ENCODE measurements at regions not wholly inside any gene's neighbourhood (a gene's known extent, or its start where the extent isn't known, plus 50 kb on each side); places are given as distances from the start of the nearest gene placed in this dataset.

DNA sequence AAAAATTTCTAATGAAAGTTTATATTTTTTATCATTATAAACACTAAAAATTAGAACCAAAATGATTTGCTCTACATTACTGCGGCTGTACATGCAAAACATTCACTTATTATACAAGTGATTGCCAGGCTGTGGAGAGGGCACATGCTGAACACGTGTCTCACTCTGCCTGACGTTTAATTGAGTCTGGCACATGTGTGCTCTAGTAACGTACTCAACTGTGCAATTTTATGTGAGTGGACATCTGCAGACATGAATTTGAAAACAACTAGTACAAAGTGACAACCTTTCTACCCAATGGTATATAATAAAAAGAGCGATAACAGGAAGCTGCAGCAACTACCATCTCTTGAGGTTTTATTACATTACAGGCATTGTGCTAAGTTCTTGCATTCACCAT lies 341.4 kb downstream of the KLF12 start:
- Histone ChIP-seq H3K27ac (ENCODE audit: extremely low read depth, low read depth, low read length) (no peak overlapping the region), H3K4me3 (ENCODE audit: low read depth, low read length) (no peak overlapping the region), H3K4me1 (ENCODE audit: control insufficient read depth, insufficient read depth, low read length) (no peaks in the 10 kb centered on the region), H3K36me3 (ENCODE audit: control insufficient read depth in 2 of 2, insufficient read depth in 1 of 2, low read length in 2 of 2) (no peaks in the 10 kb centered on the region), H3K9me3 (ENCODE audit: control insufficient read depth, insufficient read depth, low read depth, low read length) (no peaks in the 10 kb centered on the region)
- ChIA-PET CTCF (no interaction called here), POLR2A (no interaction called here)
- TF ChIP-seq, protein P1, sequence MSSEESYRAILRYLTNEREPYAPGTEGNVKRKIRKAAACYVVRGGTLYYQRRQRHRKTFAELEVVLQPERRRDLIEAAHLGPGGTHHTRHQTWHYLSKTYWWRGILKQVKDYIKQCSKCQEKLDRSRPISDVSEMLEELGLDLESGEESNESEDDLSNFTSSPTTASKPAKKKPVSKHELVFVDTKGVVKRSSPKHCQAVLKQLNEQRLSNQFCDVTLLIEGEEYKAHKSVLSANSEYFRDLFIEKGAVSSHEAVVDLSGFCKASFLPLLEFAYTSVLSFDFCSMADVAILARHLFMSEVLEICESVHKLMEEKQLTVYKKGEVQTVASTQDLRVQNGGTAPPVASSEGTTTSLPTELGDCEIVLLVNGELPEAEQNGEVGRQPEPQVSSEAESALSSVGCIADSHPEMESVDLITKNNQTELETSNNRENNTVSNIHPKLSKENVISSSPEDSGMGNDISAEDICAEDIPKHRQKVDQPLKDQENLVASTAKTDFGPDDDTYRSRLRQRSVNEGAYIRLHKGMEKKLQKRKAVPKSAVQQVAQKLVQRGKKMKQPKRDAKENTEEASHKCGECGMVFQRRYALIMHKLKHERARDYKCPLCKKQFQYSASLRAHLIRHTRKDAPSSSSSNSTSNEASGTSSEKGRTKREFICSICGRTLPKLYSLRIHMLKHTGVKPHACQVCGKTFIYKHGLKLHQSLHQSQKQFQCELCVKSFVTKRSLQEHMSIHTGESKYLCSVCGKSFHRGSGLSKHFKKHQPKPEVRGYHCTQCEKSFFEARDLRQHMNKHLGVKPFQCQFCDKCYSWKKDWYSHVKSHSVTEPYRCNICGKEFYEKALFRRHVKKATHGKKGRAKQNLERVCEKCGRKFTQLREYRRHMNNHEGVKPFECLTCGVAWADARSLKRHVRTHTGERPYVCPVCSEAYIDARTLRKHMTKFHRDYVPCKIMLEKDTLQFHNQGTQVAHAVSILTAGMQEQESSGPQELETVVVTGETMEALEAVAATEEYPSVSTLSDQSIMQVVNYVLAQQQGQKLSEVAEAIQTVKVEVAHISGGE (tag by site-specific recombination; conservative IDR thresholded peaks at IDR 0.05; ENCODE audit: low read depth), result no peak
- no peak for TF ChIP-seq ZNF214 (tag by site-specific recombination; IDR thresholded peaks at IDR 0.05; ENCODE audit: borderline replicate concordance)
- TF ChIP-seq ZIC2 (tag by site-specific recombination; IDR thresholded peaks at IDR 0.05), result no peak
- TF ChIP-seq ZNF701 (tag by site-specific recombination; IDR thresholded peaks at IDR 0.05), result no peak
- TF ChIP-seq, protein P2, sequence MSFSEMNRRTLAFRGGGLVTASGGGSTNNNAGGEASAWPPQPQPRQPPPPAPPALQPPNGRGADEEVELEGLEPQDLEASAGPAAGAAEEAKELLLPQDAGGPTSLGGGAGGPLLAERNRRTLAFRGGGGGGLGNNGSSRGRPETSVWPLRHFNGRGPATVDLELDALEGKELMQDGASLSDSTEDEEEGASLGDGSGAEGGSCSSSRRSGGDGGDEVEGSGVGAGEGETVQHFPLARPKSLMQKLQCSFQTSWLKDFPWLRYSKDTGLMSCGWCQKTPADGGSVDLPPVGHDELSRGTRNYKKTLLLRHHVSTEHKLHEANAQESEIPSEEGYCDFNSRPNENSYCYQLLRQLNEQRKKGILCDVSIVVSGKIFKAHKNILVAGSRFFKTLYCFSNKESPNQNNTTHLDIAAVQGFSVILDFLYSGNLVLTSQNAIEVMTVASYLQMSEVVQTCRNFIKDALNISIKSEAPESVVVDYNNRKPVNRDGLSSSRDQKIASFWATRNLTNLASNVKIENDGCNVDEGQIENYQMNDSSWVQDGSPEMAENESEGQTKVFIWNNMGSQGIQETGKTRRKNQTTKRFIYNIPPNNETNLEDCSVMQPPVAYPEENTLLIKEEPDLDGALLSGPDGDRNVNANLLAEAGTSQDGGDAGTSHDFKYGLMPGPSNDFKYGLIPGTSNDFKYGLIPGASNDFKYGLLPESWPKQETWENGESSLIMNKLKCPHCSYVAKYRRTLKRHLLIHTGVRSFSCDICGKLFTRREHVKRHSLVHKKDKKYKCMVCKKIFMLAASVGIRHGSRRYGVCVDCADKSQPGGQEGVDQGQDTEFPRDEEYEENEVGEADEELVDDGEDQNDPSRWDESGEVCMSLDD (tag by site-specific recombination; IDR thresholded peaks at IDR 0.05), result no peak
- no peak for TF ChIP-seq ZNF518A (tag by site-specific recombination; conservative IDR thresholded peaks at IDR 0.05; ENCODE audit: low read depth)
- TF ChIP-seq GLI2 (tag by site-specific recombination; IDR thresholded peaks at IDR 0.05; ENCODE audit: borderline replicate concordance, low read depth), result no peak
- no peak for TF ChIP-seq ZNF155 (tag by site-specific recombination; IDR thresholded peaks at IDR 0.05)
- TF ChIP-seq ZNF138 (tag by site-specific recombination; IDR thresholded peaks at IDR 0.05; ENCODE audit: borderline replicate concordance), result no peak
- no peak for TF ChIP-seq SP3 (tag by site-specific recombination; IDR thresholded peaks at IDR 0.05)
- TF ChIP-seq ZNF140 (tag by site-specific recombination; IDR thresholded peaks at IDR 0.05), result no peak
- no peak for TF ChIP-seq ZFP3 (tag by site-specific recombination; IDR thresholded peaks at IDR 0.05; ENCODE audit: low read depth)
- TF ChIP-seq KLF8 (tag by site-specific recombination; IDR thresholded peaks at IDR 0.05), result no peak
- no peak for TF ChIP-seq PRDM6 (tag by site-specific recombination; IDR thresholded peaks at IDR 0.05)

Data from HEK293 (cell line).